Body of pancreas (tissue), 4 donors: ENCODE measurements at regions not wholly inside any gene's neighbourhood (a gene's known extent, or its start where the extent isn't known, plus 50 kb on each side); places are given as distances from the start of the nearest gene placed in this dataset.

Experiments used
- POLR2A ChIP-seq, 3 donors: fragments of 450-650 bp; IDR thresholded peaks; one replicate each; pipeline ENCODE4 v1.6.1; 2016; ENCODE audit warnings: antibody characterized with exemption in 3 of 3, mild to moderate bottlenecking in 2 of 3
- TF ChIP-seq, protein P1 (sequence below), 7 experiments: fragments of 450-650 bp in 4 of 7; fragments of 200-600 bp in 3 of 7; sonication (generic) in 3 of 7; IDR thresholded peaks; one replicate each; pipeline ENCODE4 v1.5.1; 2016 to 2019; ENCODE audit warnings: antibody characterized with exemption in 7 of 7

DNA sequence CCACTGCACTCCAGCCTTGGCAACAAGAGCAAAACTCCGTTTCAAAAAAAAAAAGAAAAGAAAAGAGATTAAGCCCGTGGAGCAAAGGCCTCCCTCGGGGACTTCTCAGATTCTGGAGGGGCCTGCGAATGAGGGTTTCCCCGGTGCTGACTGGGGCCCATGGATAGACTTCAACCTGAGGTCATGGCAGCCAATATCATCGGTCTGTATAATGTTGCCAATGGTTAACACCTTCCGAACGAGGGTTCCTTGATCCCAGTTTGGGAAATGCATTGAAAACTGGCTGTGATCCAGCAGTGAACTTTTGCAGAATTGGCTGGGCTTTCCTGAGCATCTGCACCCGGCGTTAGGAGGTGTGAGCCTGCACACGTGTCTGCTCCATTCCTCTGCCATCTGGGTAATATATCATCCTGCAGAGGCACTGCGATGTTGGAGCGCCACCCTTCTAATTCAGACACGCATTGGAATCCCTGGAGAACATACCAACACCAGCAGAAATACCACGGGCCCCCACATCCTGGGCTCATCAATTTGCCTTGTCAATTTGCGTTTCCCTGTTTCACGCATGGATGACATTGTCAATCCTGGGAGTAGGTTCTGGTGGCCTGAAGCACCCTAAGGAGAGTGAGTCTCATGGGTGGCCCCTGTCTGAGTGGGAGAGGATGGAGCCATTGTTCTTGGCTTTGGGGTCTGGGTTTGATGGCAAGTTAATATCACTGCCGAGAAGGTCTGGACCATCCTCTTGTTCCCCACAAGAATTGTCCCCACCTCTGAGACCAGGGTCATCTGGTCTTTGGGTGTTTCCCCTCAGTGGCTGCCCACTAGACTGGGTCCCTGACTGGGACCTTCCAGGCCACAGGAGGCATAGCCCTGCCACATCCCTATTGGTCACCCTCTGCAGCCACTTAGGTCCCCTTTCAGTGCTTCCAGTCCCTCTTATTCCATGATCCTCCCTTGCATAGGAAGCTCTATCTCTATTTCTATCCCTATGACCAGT is 441.0 kb downstream of the PTPRU start:
- TF ChIP-seq, protein P1, sequence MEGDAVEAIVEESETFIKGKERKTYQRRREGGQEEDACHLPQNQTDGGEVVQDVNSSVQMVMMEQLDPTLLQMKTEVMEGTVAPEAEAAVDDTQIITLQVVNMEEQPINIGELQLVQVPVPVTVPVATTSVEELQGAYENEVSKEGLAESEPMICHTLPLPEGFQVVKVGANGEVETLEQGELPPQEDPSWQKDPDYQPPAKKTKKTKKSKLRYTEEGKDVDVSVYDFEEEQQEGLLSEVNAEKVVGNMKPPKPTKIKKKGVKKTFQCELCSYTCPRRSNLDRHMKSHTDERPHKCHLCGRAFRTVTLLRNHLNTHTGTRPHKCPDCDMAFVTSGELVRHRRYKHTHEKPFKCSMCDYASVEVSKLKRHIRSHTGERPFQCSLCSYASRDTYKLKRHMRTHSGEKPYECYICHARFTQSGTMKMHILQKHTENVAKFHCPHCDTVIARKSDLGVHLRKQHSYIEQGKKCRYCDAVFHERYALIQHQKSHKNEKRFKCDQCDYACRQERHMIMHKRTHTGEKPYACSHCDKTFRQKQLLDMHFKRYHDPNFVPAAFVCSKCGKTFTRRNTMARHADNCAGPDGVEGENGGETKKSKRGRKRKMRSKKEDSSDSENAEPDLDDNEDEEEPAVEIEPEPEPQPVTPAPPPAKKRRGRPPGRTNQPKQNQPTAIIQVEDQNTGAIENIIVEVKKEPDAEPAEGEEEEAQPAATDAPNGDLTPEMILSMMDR (IDR thresholded peaks at IDR 0.05), result peak in 2 of 7 experiments; percentile 8 to 13
- no peak for TF ChIP-seq POLR2A (IDR thresholded peaks at IDR 0.05)
